RWPE2 (cell line): ENCODE measurements at regions not wholly inside any gene's neighbourhood (a gene's known extent, or its start where the extent isn't known, plus 50 kb on each side); places are given as distances from the start of the nearest gene placed in this dataset.

Source experiments
- ATAC-seq: fragments of 200-7000 bp; cut with Tn5 transposase; 3 replicates; pipeline ENCODE4 v1.9.1; 2021; ENCODE audit warnings: low read depth
- DNase-seq: peaks from one replicate; pipeline ENCODE4 v3.0.0-alpha.2; 2020; ENCODE audit warnings: low spot score
- H3K27ac ChIP-seq: fragments of 450-650 bp; 2 replicates; pipeline ENCODE4 v1.5.1; 2017; ENCODE audit warnings: mild to moderate bottlenecking; ENCODE audit not compliant: poor library complexity, severe bottlenecking
- H3K27me3 ChIP-seq: fragments of 250-450 bp; sonication (Bioruptor Pico); 2 replicates; pipeline ENCODE4 v1.5.1; 2021; ENCODE audit warnings: mild to moderate bottlenecking, moderate library complexity; ENCODE audit not compliant: insufficient read depth, poor library complexity, severe bottlenecking
- H3K36me3 ChIP-seq: fragments of 250-450 bp; sonication (Bioruptor Pico); 2 replicates; pipeline ENCODE4 v1.5.1; 2020; ENCODE audit warnings: low read depth, mild to moderate bottlenecking, moderate library complexity
- H3K4me1 ChIP-seq: fragments of 250-450 bp; sonication (Bioruptor Pico); 2 replicates; pipeline ENCODE4 v1.5.1; 2021; ENCODE audit warnings: mild to moderate bottlenecking, moderate library complexity; ENCODE audit not compliant: insufficient read depth, poor library complexity, severe bottlenecking
- H3K4me3 ChIP-seq: fragments of 250-450 bp; sonication (Bioruptor Pico); 2 replicates; pipeline ENCODE4 v1.5.1; 2021; ENCODE audit warnings: mild to moderate bottlenecking, moderate library complexity; ENCODE audit not compliant: severe bottlenecking
- H3K9me3 ChIP-seq: fragments of 250-450 bp; sonication (Bioruptor Pico); 2 replicates; pipeline ENCODE4 v1.5.1; 2021; ENCODE audit warnings: mild to moderate bottlenecking, moderate library complexity; ENCODE audit not compliant: severe bottlenecking
- TF ChIP-seq, protein P1 (sequence below): fragments of 450-650 bp; IDR thresholded peaks from one replicate; pipeline ENCODE4 v1.5.1; 2017; ENCODE audit warnings: mild to moderate bottlenecking, moderate library complexity; ENCODE audit not compliant: poor library complexity, severe bottlenecking

DNA sequence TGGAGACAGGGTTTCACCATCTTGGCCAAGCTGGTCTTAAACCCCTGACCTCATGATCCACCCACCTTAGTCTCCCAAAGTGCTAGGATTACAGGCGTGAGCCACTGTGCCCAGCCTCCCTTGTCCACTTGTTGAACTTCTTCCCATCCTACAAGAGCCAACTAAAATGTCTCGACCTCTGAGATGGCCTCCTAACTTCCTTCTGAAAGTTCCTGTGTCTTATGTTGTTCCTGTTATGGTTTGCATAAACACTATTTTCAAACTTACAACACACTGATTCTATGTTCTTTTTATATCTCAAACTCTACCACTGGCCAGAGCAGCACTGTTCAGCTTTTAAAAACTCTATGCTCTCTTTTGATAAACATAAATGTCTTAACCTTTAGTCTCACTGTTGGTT, 63.3 kb upstream of the UGP2 start:
- Histone ChIP-seq H3K4me1 (no peaks in the 10 kb centered on the region), H3K27ac (no peak overlapping the region), H3K4me3 (no peak overlapping the region), H3K9me3 (no peaks in the 10 kb centered on the region), H3K27me3 (no peaks in the 10 kb centered on the region), H3K36me3 (no peaks in the 10 kb centered on the region)
- DNase-seq (no peak), ATAC-seq (no peak)
- TF ChIP-seq, protein P1, sequence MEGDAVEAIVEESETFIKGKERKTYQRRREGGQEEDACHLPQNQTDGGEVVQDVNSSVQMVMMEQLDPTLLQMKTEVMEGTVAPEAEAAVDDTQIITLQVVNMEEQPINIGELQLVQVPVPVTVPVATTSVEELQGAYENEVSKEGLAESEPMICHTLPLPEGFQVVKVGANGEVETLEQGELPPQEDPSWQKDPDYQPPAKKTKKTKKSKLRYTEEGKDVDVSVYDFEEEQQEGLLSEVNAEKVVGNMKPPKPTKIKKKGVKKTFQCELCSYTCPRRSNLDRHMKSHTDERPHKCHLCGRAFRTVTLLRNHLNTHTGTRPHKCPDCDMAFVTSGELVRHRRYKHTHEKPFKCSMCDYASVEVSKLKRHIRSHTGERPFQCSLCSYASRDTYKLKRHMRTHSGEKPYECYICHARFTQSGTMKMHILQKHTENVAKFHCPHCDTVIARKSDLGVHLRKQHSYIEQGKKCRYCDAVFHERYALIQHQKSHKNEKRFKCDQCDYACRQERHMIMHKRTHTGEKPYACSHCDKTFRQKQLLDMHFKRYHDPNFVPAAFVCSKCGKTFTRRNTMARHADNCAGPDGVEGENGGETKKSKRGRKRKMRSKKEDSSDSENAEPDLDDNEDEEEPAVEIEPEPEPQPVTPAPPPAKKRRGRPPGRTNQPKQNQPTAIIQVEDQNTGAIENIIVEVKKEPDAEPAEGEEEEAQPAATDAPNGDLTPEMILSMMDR, result no peak

DNA sequence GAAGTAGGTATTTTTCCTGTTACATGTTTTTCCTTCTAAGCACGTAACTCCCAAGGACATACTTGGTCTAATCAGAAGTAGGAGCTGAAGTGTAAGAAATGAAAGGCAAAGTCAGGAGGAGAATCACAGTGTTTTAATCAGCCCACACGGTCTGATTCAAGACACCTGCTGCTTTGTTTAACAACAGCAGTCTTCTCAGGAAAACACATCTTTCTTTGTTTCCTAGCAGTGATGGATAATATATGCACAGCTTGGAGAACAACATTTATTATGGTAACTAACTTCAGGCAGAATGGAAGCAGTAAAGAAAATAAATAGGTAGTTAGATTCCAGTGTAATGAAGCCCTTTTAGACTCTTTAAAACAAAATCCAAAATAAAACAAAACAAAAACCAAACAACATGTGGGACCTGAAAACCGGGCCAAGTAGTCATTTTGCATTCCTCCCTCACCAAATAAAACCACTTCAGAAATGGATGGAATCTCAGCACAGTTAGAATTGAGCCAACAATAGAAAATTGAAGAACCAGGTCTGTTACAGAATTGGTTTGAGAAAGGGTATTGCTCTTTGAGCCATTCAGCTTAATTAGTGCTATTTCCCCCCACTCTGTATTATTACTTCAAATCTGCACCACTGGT, 61.1 kb upstream of the UGP2 start:
- Histone ChIP-seq H3K27me3 (no peaks in the 10 kb centered on the region), H3K4me1 (no peaks in the 10 kb centered on the region), H3K4me3 (no peak overlapping the region), H3K36me3 (no peaks in the 10 kb centered on the region), H3K27ac (no peak overlapping the region), H3K9me3 (no peaks in the 10 kb centered on the region)
- DNase-seq (no peak), ATAC-seq (no peak)
- TF ChIP-seq, protein P1, result peak; percentile 15

DNA sequence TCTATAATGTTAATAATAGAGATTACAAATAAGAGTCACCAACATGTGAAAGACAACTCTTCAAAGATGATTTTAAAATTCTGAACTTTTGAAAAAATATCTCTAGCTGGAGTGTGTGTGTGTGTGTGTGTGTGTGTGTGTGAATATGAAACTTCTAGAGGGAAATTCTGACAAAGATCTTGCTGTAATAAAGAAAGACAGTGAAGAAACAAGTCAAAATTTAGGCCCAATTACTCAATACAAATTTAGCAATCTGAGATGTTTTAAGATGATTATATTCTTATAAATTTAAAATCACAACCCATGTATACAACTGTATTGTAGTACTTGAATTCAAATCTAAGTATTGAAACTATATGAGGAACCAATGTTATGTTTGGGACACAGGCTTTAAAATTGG, 57.2 kb upstream of the UGP2 start:
- no peak overlapping the region for H3K4me3 ChIP-seq
- no peaks in the 10 kb centered on the region for H3K9me3 ChIP-seq
- TF ChIP-seq, protein P1, result no peak
- no peak overlapping the region for H3K27ac ChIP-seq
- H3K27me3 ChIP-seq, result no peaks in the 10 kb centered on the region
- no peak for ATAC-seq
- no peaks in the 10 kb centered on the region for H3K36me3 ChIP-seq
- peaks cover 4% of the 10 kb centered on the region for H3K4me1 ChIP-seq
- DNase-seq, result no peak

DNA sequence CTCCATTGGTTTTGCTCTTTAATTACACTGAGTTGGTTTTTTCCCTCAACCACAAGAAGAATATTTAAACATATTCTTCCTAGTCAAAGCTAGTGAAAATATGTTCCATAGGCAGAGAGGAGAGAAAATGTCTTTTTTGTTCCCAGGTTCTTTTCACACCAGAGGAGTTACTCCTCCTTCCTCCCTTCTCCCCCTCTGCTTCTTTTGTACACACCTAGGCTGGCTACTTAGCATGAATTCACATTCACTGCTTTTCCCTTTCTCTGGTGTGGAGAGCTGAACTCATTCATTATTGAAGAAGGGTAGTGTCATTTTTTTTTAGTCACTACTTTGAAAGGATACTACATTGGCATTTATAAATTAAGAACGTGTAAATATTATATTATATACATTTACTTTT, 56.6 kb upstream of the UGP2 start:
- DNase-seq (no peak), ATAC-seq (no peak)
- Histone ChIP-seq H3K4me3 (no peak overlapping the region), H3K27ac (no peak overlapping the region), H3K4me1 (peaks cover 6% of the 10 kb centered on the region), H3K36me3 (no peaks in the 10 kb centered on the region), H3K9me3 (no peaks in the 10 kb centered on the region), H3K27me3 (no peaks in the 10 kb centered on the region)
- TF ChIP-seq, protein P1, result no peak

DNA sequence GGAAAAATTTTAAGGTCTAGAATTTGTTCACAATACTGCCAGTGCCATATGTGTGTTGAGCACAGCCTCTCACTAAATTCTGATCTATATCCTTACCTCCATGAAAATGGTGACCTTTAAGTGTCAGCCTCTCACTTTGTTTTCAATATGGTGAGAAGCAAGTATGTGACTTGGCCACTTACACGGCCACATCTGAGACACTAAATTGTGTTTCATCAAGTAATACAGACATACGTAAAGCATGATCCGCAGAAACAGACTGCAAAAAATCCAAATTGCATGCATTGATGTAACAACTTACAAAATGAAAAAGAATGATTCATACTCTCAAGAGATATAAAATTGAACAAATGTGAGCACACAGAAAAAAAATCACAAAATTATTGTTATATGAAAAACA, 55.2 kb upstream of the UGP2 start:
- no peaks in the 10 kb centered on the region for H3K9me3 ChIP-seq
- H3K4me1 ChIP-seq, result peaks cover 20% of the 10 kb centered on the region
- DNase-seq (no peak), ATAC-seq (no peak)
- H3K27ac ChIP-seq, result no peak overlapping the region
- no peaks in the 10 kb centered on the region for H3K27me3 ChIP-seq
- TF ChIP-seq, protein P1, result no peak
- H3K4me3 ChIP-seq, result no peak overlapping the region
- H3K36me3 ChIP-seq, result no peaks in the 10 kb centered on the region
